Stimulated activated CD8-positive, alpha-beta memory T cell treated with anti-CD3 and anti-CD28 coated beads, Interleukin-4, amount 100 ng/mL, for 48 hours (primary cell): ENCODE measurements at regions not wholly inside any gene's neighbourhood (a gene's known extent, or its start where the extent isn't known, plus 50 kb on each side); places are given as distances from the start of the nearest gene placed in this dataset.
"Not testable (repeated sequence)": the region's sequence is repeated elsewhere in the genome, so short reads cannot be mapped to it uniquely, and the experiment has no call there.

Source experiments
- DNase-seq: peaks from one replicate; pipeline ENCODE4 v3.0.0-alpha.2; 2020

GRCh38 chr4:138656990-138657389, 358.6 kb upstream of the NOCT start:
- DNase-seq: no peak

- no peak for DNase-seq
These were observed 359.6 kb upstream of the NOCT start for GRCh38 chr4:138655985-138656384.

- DNase-seq: no peak
These were observed 360.3 kb upstream of the NOCT start for GRCh38 chr4:138655286-138655685.

GRCh38 chr4:138650929-138651448, 364.6 kb upstream of the NOCT start:
- no peak for DNase-seq

- DNase-seq: no peak
These were observed 365.1 kb upstream of the NOCT start for GRCh38 chr4:138650495-138650894.

GRCh38 chr4:138647433-138647832, 368.1 kb upstream of the NOCT start:
- no peak for DNase-seq

GRCh38 chr4:138646383-138646782, 369.2 kb upstream of the NOCT start:
- DNase-seq: no peak

- DNase-seq: no peak
These were observed 370.3 kb upstream of the NOCT start for GRCh38 chr4:138645289-138645688.

GRCh38 chr4:138644322-138644721, 371.3 kb upstream of the NOCT start:
- DNase-seq: no peak

GRCh38 chr4:138643827-138644226, 371.8 kb upstream of the NOCT start:
- no peak for DNase-seq

GRCh38 chr4:138639018-138639741, 376.4 kb upstream of the NOCT start:
- no peak for DNase-seq

- no peak for DNase-seq
These were observed 378.8 kb upstream of the NOCT start for GRCh38 chr4:138636781-138637180.

- DNase-seq: no peak
These were observed 380.7 kb upstream of the NOCT start for GRCh38 chr4:138634915-138635314.

GRCh38 chr4:138633580-138633904, 382.0 kb upstream of the NOCT start:
- no peak for DNase-seq

GRCh38 chr4:138632856-138633579, 382.6 kb upstream of the NOCT start:
- no peak for DNase-seq

- no peak for DNase-seq
These were observed 384.9 kb upstream of the NOCT start for GRCh38 chr4:138630666-138631065.

- DNase-seq: no peak
These were observed 385.9 kb upstream of the NOCT start for GRCh38 chr4:138629669-138630068.

- no peak for DNase-seq
These were observed 384.9 kb upstream of the SLC7A11 start for GRCh38 chr4:138627096-138627495.

- DNase-seq: not testable (repeated sequence)
These were observed 380.2 kb upstream of the SLC7A11 start for GRCh38 chr4:138622362-138622761.

GRCh38 chr4:138616775-138617174, 374.6 kb upstream of the SLC7A11 start:
- no peak for DNase-seq

GRCh38 chr4:138614398-138615142, 372.4 kb upstream of the SLC7A11 start:
- DNase-seq: no peak

GRCh38 chr4:138612428-138612827, 370.3 kb upstream of the SLC7A11 start:
- no peak for DNase-seq

- DNase-seq: no peak
These were observed 369.6 kb upstream of the SLC7A11 start for GRCh38 chr4:138611721-138612120.

- DNase-seq: no peak
These were observed 368.9 kb upstream of the SLC7A11 start for GRCh38 chr4:138611017-138611416.
